ENCODE measurements at regions not wholly inside any gene's neighbourhood (a gene's known extent, or its start where the extent isn't known, plus 50 kb on each side); places are given as distances from the start of the nearest gene placed in this dataset.

- H3K27me3 Mint-ChIP-seq (ENCODE audit: low read depth): peaks cover 4% of the 10 kb centered on the region
- no peak for DNase-seq (ENCODE audit: low spot score in 2 of 2, unreplicated experiment in 2 of 2)
- H3K27ac Mint-ChIP-seq: no peak overlapping the region
- TF ChIP-seq CTCF (IDR thresholded peaks at IDR 0.05; ENCODE audit: unreplicated experiment): no peak
- H3K4me3 Mint-ChIP-seq: no peak overlapping the region
- peaks cover 6% of the 10 kb centered on the region for H3K4me1 Mint-ChIP-seq
- H3K9me3 Mint-ChIP-seq: peaks cover 31% of the 10 kb centered on the region
- H3K36me3 Mint-ChIP-seq: peaks cover 7% of the 10 kb centered on the region
Measured at GRCh38 chr18:51370996-51371395, 173.5 kb upstream of the MEX3C start.

- peaks cover 39% of the 10 kb centered on the region for H3K9me3 Mint-ChIP-seq
- TF ChIP-seq CTCF (IDR thresholded peaks at IDR 0.05; ENCODE audit: unreplicated experiment): no peak
- H3K36me3 Mint-ChIP-seq: peaks cover 7% of the 10 kb centered on the region
- no peak overlapping the region for H3K27ac Mint-ChIP-seq
- H3K4me1 Mint-ChIP-seq: peaks cover 6% of the 10 kb centered on the region
- no peak overlapping the region for H3K4me3 Mint-ChIP-seq
- DNase-seq (ENCODE audit: low spot score in 2 of 2, unreplicated experiment in 2 of 2): no peak
- H3K27me3 Mint-ChIP-seq (ENCODE audit: low read depth): peaks cover 4% of the 10 kb centered on the region
Measured at GRCh38 chr18:51371929-51372328, 174.4 kb upstream of the MEX3C start.

GRCh38 chr18:51382081-51382480 is 184.6 kb upstream of the MEX3C start:
- Mint-ChIP-seq H3K4me1 (peaks cover 24% of the 10 kb centered on the region), H3K27ac (no peak overlapping the region), H3K4me3 (no peak overlapping the region), H3K9me3 (peaks cover under 1% of the 10 kb centered on the region), H3K36me3 (no peaks in the 10 kb centered on the region), H3K27me3 (ENCODE audit: low read depth) (no peaks in the 10 kb centered on the region)
- DNase-seq (ENCODE audit: low spot score in 2 of 2, unreplicated experiment in 2 of 2): no peak
- no peak for TF ChIP-seq CTCF (IDR thresholded peaks at IDR 0.05; ENCODE audit: unreplicated experiment)

- peaks cover 21% of the 10 kb centered on the region for H3K4me1 Mint-ChIP-seq
- no peak for DNase-seq (ENCODE audit: low spot score in 2 of 2, unreplicated experiment in 2 of 2)
- no peak overlapping the region for H3K4me3 Mint-ChIP-seq
- no peaks in the 10 kb centered on the region for H3K27me3 Mint-ChIP-seq (ENCODE audit: low read depth)
- H3K27ac Mint-ChIP-seq: no peak overlapping the region
- no peaks in the 10 kb centered on the region for H3K9me3 Mint-ChIP-seq
- H3K36me3 Mint-ChIP-seq: no peaks in the 10 kb centered on the region
- no peak for TF ChIP-seq CTCF (IDR thresholded peaks at IDR 0.05; ENCODE audit: unreplicated experiment)
Measured at GRCh38 chr18:51383116-51383515, 185.6 kb upstream of the MEX3C start.

- H3K27me3 Mint-ChIP-seq (ENCODE audit: low read depth): no peaks in the 10 kb centered on the region
- no peak for TF ChIP-seq CTCF (IDR thresholded peaks at IDR 0.05; ENCODE audit: unreplicated experiment)
- H3K9me3 Mint-ChIP-seq: no peaks in the 10 kb centered on the region
- H3K4me3 Mint-ChIP-seq: no peak overlapping the region
- no peak overlapping the region for H3K27ac Mint-ChIP-seq
- H3K4me1 Mint-ChIP-seq: peaks cover 21% of the 10 kb centered on the region
- no peaks in the 10 kb centered on the region for H3K36me3 Mint-ChIP-seq
- no peak for DNase-seq (ENCODE audit: low spot score in 2 of 2, unreplicated experiment in 2 of 2)
Measured at GRCh38 chr18:51383711-51384110, 186.2 kb upstream of the MEX3C start.

GRCh38 chr18:51385270-51385669 is 187.8 kb upstream of the MEX3C start:
- no peak for TF ChIP-seq CTCF (IDR thresholded peaks at IDR 0.05; ENCODE audit: unreplicated experiment)
- Mint-ChIP-seq H3K27ac (no peak overlapping the region), H3K36me3 (no peaks in the 10 kb centered on the region), H3K4me1 (peaks cover 21% of the 10 kb centered on the region), H3K9me3 (no peaks in the 10 kb centered on the region), H3K4me3 (no peak overlapping the region), H3K27me3 (ENCODE audit: low read depth) (no peaks in the 10 kb centered on the region)
- DNase-seq (ENCODE audit: low spot score in 2 of 2, unreplicated experiment in 2 of 2): no peak

Data from mesothelial cell of epicardium (in vitro differentiated cells).